Coronary artery (tissue), 2 donors: ENCODE measurements at regions not wholly inside any gene's neighbourhood (a gene's known extent, or its start where the extent isn't known, plus 50 kb on each side); places are given as distances from the start of the nearest gene placed in this dataset.

Experiments used
- DNase-seq: peaks from one replicate; pipeline ENCODE4 v3.0.0-alpha.2; 2017; ENCODE audit warnings: low spot score
- H3K27ac ChIP-seq, 2 donors: fragments of 200-600 bp; sonication (generic); one replicate each; pipeline ENCODE4 v1.5.1; 2016 to 2019
- H3K4me3 ChIP-seq: fragments of 200-600 bp; sonication (generic); 2 replicates; pipeline ENCODE4 v1.5.1; 2016; ENCODE audit warnings: mild to moderate bottlenecking, moderate library complexity
- TF ChIP-seq, protein P1 (sequence below): fragments of 200-600 bp; sonication (generic); IDR thresholded peaks from one replicate; pipeline ENCODE4 v1.5.1; 2019; ENCODE audit warnings: antibody characterized with exemption

DNA sequence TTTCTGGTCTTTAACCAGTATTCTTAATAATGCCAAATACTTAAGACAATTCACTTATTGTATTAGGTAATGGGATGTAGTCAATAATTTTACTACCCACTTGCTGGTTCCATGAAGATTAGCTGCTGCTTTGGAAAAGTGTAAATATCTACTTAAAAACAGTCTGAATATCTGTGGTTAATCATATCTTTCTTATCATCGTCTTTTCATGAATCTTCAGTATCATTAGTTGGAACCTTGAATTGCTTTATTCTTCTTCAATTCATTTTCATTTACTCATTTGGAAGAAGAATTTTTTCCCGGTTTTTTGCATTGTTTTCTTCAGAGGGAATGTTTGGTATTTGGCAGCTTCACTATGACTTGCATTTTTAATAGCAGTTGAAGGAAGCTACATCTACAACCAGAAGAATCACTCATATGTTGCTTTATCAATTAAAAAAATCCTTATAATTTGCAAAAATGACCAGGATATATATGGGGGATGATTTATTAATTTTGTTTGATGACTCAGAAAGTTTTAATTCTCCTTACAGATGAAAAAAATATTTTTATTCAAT, 1398.3 kb upstream of the CDH6 start:
- no peak for DNase-seq
- TF ChIP-seq, protein P1, sequence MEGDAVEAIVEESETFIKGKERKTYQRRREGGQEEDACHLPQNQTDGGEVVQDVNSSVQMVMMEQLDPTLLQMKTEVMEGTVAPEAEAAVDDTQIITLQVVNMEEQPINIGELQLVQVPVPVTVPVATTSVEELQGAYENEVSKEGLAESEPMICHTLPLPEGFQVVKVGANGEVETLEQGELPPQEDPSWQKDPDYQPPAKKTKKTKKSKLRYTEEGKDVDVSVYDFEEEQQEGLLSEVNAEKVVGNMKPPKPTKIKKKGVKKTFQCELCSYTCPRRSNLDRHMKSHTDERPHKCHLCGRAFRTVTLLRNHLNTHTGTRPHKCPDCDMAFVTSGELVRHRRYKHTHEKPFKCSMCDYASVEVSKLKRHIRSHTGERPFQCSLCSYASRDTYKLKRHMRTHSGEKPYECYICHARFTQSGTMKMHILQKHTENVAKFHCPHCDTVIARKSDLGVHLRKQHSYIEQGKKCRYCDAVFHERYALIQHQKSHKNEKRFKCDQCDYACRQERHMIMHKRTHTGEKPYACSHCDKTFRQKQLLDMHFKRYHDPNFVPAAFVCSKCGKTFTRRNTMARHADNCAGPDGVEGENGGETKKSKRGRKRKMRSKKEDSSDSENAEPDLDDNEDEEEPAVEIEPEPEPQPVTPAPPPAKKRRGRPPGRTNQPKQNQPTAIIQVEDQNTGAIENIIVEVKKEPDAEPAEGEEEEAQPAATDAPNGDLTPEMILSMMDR, result no peak
- no peak overlapping the region for H3K27ac ChIP-seq
- no peak overlapping the region for H3K4me3 ChIP-seq

DNA sequence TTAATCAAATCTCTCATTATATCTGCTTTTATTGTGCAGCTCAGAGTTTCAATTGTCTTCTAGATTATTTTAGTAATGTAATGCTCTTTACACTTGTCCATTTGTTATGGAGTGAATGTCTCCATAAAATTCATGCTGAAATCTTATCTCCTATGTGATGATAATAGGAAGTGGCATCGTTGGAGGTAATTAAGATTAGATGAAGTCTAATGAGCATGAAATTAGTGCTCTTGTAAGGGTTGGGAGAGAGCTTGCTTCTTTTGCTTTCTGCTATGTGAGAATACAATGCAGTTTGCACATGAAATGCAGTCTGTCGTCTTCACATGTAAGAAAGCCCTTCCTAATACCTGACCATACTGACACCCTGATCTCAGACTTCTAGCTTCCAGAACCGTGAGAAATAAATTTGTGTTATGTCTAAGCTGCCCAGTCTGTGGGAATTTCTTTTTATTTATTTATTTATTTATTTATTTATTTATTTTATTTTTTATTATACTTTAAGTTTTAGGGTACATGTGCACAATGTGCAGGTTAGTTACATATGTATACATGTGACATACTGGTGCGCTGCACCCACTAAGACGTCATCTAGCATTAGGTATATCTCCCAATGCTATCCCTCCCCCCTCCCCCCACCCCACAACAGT, 1399.2 kb upstream of the CDH6 start:
- Histone ChIP-seq H3K4me3 (no peak overlapping the region), H3K27ac (no peak overlapping the region)
- no peak for DNase-seq
- TF ChIP-seq, protein P1, result no peak

DNA sequence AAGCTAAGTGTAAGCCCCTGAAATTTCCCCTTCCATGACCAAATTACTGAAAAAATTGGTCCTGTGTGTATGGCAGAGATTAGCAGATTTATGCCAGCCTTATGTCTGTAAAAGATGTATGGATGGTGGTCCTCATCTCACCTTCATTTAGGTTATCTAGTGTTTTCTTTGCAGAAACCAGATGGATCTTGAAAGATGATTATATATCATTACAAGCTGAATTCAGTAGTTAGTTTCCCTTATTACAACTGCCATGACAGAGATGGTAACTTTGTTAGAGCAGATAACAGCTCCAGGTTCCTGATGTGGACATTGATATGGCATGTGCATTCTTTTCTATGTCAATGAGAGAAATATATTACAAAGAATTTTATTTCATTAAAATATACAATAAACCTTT, 1403.2 kb upstream of the CDH6 start:
- no peak overlapping the region for H3K4me3 ChIP-seq
- no peak overlapping the region for H3K27ac ChIP-seq
- TF ChIP-seq, protein P1, result no peak
- DNase-seq, result no peak

DNA sequence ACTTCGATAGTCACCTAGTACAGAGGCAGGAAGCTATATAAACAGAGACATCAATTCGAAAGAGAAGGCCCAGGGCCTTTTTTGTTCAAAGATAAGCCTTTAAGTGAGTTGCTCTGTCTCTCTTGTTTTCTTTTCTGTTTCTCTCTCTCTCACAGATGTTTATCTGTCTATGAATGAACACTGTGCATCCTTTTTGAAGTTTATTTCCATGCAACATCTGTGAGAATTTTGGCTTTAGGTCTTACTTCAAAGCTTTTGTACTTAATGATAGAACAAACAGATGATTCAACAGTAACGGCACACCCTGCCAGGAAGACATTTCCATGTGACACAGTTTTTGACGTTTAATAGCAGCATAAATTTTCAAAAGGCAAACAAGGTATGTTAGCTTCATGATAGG, 1413.1 kb upstream of the CDH6 start:
- TF ChIP-seq, protein P1, result no peak
- Histone ChIP-seq H3K27ac (no peak overlapping the region), H3K4me3 (no peak overlapping the region)
- no peak for DNase-seq

DNA sequence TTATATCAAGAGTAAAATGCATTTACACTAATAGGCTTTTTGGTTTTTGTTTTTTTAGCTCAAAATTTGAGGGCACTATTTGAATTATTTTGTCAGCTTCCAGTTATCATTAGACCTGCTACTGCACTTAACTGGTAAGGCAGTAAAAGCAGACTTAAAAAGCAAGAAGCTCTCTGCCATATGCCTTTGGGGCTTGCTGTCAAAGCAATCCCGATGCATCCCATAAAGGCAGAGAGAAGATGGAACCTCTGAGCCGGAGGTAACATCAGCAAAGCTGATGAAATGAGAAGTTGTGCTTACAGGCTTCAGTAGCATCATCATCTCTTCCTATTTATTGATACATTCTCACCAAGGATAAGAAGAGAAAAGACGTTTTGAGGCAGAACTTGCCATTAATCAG, 1414.3 kb upstream of the CDH6 start:
- Histone ChIP-seq H3K4me3 (no peak overlapping the region), H3K27ac (no peak overlapping the region)
- no peak for DNase-seq
- TF ChIP-seq, protein P1, result no peak

DNA sequence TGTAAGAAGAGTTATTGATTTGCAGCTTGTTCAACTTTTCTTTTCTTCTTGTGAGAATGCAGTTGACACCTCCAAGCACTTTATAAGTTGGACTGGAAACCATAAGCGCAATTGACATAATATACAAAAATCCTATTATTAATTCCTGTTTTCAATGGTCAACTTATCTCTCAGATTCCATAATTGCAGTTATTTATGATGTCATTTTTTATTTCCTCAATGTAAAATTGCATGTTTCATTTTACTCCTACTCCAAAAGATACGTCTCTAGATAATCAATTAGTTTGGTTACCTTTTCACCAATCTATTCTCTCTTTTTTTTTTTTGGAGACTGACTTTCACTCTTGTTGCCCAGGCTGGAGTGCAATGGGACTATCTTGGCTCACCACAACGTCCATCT, 1416.1 kb upstream of the CDH6 start:
- TF ChIP-seq, protein P1, result no peak
- Histone ChIP-seq H3K4me3 (no peak overlapping the region), H3K27ac (no peak overlapping the region)
- no peak for DNase-seq

DNA sequence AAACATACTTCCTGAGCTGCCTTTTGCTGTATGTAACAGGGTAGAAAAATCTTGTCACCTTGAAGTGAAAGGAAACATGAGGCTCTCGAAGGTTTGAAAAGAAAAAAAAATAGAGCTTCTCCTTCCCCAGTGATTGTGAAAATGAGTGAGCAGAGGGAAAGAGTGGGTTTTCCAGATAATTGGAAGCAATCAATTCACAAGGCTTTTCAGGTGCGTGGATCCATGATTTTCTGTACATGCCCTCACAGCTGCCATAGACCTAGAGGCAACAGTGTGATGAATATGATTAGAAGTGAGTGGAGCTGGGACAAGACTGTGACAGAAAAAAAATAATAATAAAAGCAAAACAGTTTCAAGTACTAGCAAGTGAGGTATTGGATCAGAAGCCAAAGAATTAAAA, 1422.5 kb upstream of the CDH6 start:
- DNase-seq, result no peak
- Histone ChIP-seq H3K27ac (no peak overlapping the region), H3K4me3 (no peak overlapping the region)
- TF ChIP-seq, protein P1, result no peak
